ENCODE measurements at regions not wholly inside any gene's neighbourhood (a gene's known extent, or its start where the extent isn't known, plus 50 kb on each side); places are given as distances from the start of the nearest gene placed in this dataset.

DNA sequence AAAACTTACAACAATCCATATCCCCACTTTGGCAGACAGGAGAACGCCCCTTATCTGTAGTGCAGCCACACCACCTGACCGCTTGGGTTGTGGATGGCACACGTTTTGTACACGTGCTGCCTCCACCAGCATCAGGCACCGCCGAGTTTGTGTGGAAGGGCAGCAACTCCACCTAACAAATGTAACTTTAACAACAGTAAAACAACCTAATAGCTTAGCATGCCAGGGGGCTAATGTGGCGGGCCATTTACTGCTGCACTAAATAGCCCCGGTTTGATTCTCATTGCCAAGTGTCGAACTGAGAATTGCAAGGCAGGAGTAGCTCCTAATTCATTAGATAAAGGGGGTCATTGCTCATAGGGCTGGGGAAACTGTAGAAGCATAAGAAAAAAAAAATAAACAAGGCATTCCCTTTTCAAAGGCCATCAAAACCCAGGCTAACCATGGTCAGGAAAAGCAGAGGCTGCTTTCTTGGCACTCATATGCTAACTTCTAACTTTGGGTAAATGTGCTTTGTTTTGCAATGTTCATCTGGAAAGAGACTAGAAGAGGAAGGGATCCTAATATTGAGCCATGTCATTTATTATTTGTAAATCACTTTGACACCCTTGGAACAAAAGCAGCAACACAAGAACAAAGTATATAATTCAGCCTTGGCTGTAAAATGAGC is 279.7 kb upstream of the SOX5 start:
- TF ChIP-seq SMC3 (conservative IDR thresholded peaks at IDR 0.05; ENCODE audit: poor library complexity) (no peak), EP300 (conservative IDR thresholded peaks at IDR 0.05; ENCODE audit: poor library complexity, severe bottlenecking) (no peak), TAF1 (IDR thresholded peaks at IDR 0.05; ENCODE audit: low read depth) (no peak), EZH2 (IDR thresholded peaks at IDR 0.05; ENCODE audit: borderline replicate concordance, insufficient read depth, low read length, poor library complexity, severe bottlenecking) (no peak), RAD21 (conservative IDR thresholded peaks at IDR 0.05) (no peak)
- TF ChIP-seq, protein P1, sequence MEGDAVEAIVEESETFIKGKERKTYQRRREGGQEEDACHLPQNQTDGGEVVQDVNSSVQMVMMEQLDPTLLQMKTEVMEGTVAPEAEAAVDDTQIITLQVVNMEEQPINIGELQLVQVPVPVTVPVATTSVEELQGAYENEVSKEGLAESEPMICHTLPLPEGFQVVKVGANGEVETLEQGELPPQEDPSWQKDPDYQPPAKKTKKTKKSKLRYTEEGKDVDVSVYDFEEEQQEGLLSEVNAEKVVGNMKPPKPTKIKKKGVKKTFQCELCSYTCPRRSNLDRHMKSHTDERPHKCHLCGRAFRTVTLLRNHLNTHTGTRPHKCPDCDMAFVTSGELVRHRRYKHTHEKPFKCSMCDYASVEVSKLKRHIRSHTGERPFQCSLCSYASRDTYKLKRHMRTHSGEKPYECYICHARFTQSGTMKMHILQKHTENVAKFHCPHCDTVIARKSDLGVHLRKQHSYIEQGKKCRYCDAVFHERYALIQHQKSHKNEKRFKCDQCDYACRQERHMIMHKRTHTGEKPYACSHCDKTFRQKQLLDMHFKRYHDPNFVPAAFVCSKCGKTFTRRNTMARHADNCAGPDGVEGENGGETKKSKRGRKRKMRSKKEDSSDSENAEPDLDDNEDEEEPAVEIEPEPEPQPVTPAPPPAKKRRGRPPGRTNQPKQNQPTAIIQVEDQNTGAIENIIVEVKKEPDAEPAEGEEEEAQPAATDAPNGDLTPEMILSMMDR (IDR thresholded peaks at IDR 0.05; ENCODE audit: poor library complexity, severe bottlenecking) = no peak
- TF ChIP-seq, protein P2, sequence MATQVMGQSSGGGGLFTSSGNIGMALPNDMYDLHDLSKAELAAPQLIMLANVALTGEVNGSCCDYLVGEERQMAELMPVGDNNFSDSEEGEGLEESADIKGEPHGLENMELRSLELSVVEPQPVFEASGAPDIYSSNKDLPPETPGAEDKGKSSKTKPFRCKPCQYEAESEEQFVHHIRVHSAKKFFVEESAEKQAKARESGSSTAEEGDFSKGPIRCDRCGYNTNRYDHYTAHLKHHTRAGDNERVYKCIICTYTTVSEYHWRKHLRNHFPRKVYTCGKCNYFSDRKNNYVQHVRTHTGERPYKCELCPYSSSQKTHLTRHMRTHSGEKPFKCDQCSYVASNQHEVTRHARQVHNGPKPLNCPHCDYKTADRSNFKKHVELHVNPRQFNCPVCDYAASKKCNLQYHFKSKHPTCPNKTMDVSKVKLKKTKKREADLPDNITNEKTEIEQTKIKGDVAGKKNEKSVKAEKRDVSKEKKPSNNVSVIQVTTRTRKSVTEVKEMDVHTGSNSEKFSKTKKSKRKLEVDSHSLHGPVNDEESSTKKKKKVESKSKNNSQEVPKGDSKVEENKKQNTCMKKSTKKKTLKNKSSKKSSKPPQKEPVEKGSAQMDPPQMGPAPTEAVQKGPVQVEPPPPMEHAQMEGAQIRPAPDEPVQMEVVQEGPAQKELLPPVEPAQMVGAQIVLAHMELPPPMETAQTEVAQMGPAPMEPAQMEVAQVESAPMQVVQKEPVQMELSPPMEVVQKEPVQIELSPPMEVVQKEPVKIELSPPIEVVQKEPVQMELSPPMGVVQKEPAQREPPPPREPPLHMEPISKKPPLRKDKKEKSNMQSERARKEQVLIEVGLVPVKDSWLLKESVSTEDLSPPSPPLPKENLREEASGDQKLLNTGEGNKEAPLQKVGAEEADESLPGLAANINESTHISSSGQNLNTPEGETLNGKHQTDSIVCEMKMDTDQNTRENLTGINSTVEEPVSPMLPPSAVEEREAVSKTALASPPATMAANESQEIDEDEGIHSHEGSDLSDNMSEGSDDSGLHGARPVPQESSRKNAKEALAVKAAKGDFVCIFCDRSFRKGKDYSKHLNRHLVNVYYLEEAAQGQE (IDR thresholded peaks at IDR 0.05; ENCODE audit: borderline replicate concordance) = no peak
